Activated naive CD4-positive, alpha-beta T cell treated with anti-CD3 and anti-CD28 coated beads, Interleukin-2, amount 10 ng/mL, durations not matched to agents 7 days and 5 days (primary cell): ENCODE measurements at regions not wholly inside any gene's neighbourhood (a gene's known extent, or its start where the extent isn't known, plus 50 kb on each side); places are given as distances from the start of the nearest gene placed in this dataset.
"Not testable (repeated sequence)": the region's sequence is repeated elsewhere in the genome, so short reads cannot be mapped to it uniquely, and the experiment has no call there.

Experiments
- CTCF ChIA-PET: fragments of 350-600 bp; sonication (Branson Sonifier 250); formaldehyde crosslinking; loops from one replicate; lab custom pipeline; 2021; ENCODE audit warnings: antibody characterized with exemption; lab: Charles Lee
- DNase-seq: peaks from one replicate; pipeline ENCODE4 v3.0.0-alpha.2; 2020
- H3K27ac Mint-ChIP-seq: one replicate; pipeline ENCODE4 v1.8.0; 2021; ENCODE audit warnings: mild to moderate bottlenecking, moderate library complexity, mixed read lengths
- H3K27me3 Mint-ChIP-seq: one replicate; pipeline ENCODE4 v1.8.0; 2021; ENCODE audit warnings: mild to moderate bottlenecking, mixed read lengths
- H3K36me3 Mint-ChIP-seq: one replicate; pipeline ENCODE4 v1.8.0; 2021; ENCODE audit warnings: mixed read lengths
- H3K4me1 Mint-ChIP-seq: one replicate; pipeline ENCODE4 v1.8.0; 2021; ENCODE audit warnings: mixed read lengths
- H3K4me3 Mint-ChIP-seq: one replicate; pipeline ENCODE4 v1.8.0; 2021; ENCODE audit warnings: mild to moderate bottlenecking, moderate library complexity, mixed read lengths
- H3K9me3 Mint-ChIP-seq: one replicate; pipeline ENCODE4 v1.8.0; 2021; ENCODE audit warnings: mixed read lengths

DNA sequence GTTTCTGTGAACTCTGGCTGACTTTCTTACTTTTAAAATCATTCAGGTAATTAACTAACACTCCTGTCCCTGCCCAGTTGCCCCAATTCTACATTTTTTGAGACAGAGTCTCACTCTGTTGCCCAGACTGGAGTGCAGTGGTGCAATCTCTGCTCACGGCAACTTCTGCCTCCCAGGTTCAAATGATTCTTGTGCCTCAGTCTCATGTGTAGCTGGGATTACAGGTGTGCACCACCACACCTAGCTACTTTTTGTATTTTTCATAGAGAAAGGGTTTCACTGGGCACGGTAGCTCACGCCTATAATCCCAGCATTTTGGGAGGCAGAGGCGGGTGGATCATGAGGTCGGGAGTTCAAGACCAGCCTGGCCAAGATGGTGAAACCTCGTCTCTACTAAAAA is 66.2 kb upstream of the MED13 start:
- H3K4me1 Mint-ChIP-seq, H3K36me3 Mint-ChIP-seq, H3K4me3 Mint-ChIP-seq, H3K9me3 Mint-ChIP-seq, DNase-seq, CTCF ChIA-PET, H3K27ac Mint-ChIP-seq: not testable (repeated sequence)
- H3K27me3 Mint-ChIP-seq: peaks cover 23% of the 10 kb centered on the region

- no peak for DNase-seq
- peaks cover 17% of the 10 kb centered on the region for H3K27me3 Mint-ChIP-seq
- no peaks in the 10 kb centered on the region for H3K36me3 Mint-ChIP-seq
- CTCF ChIA-PET: no interaction called here
- no peaks in the 10 kb centered on the region for H3K9me3 Mint-ChIP-seq
- H3K4me3 Mint-ChIP-seq: no peak overlapping the region
- peaks cover 10% of the 10 kb centered on the region for H3K4me1 Mint-ChIP-seq
- no peak overlapping the region for H3K27ac Mint-ChIP-seq
Observed at GRCh38 chr17:62130739-62131138, 65.7 kb upstream of the MED13 start.

- H3K4me3 Mint-ChIP-seq: no peak overlapping the region
- no peaks in the 10 kb centered on the region for H3K36me3 Mint-ChIP-seq
- CTCF ChIA-PET: no interaction called here
- no peak overlapping the region for H3K27ac Mint-ChIP-seq
- H3K27me3 Mint-ChIP-seq: peaks cover 28% of the 10 kb centered on the region
- no peak for DNase-seq
- peaks cover 18% of the 10 kb centered on the region for H3K4me1 Mint-ChIP-seq
- no peaks in the 10 kb centered on the region for H3K9me3 Mint-ChIP-seq
Observed at GRCh38 chr17:62126292-62126691, 61.2 kb upstream of the MED13 start.

DNA sequence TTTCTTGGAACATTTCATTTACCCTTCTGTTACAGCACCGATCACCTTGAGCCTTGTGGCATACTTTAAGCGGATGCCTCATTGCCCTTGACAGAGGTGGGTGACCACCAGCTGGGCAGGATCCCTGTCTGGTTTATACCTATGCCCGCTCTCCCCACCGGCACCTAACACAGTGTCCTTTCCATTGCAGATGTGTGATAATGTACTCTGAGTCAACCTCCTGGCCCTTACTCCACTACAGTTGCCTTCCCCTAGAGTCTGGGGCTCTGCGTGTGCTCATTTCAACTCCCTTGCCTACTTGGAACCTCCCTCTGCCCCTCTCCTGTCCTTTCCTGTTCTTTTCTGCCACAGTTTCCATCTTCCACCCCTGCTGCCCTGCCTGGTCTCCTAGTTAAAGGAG is 60.2 kb upstream of the MED13 start:
- H3K27ac Mint-ChIP-seq: no peak overlapping the region
- no peak overlapping the region for H3K4me3 Mint-ChIP-seq
- H3K27me3 Mint-ChIP-seq: peaks cover 22% of the 10 kb centered on the region
- DNase-seq: no peak
- no peaks in the 10 kb centered on the region for H3K36me3 Mint-ChIP-seq
- CTCF ChIA-PET: no interaction called here
- peaks cover 23% of the 10 kb centered on the region for H3K4me1 Mint-ChIP-seq
- H3K9me3 Mint-ChIP-seq: no peaks in the 10 kb centered on the region

- no peak overlapping the region for H3K27ac Mint-ChIP-seq
- H3K36me3 Mint-ChIP-seq: no peaks in the 10 kb centered on the region
- no peaks in the 10 kb centered on the region for H3K9me3 Mint-ChIP-seq
- H3K27me3 Mint-ChIP-seq: peaks cover 22% of the 10 kb centered on the region
- DNase-seq: no peak
- CTCF ChIA-PET: interaction anchor here (0.6 to 1.6 kb wide), 2 partner anchors 12 kb away, joined by 3 to 7 read pairs; no protein-coding TSS in a partner anchor
- peaks cover 18% of the 10 kb centered on the region for H3K4me1 Mint-ChIP-seq
- H3K4me3 Mint-ChIP-seq: no peak overlapping the region
Observed at GRCh38 chr17:62121025-62121730, 56.1 kb upstream of the MED13 start.

- CTCF ChIA-PET: no interaction called here
- H3K27me3 Mint-ChIP-seq: peaks cover 9% of the 10 kb centered on the region
- no peak overlapping the region for H3K27ac Mint-ChIP-seq
- no peaks in the 10 kb centered on the region for H3K36me3 Mint-ChIP-seq
- H3K9me3 Mint-ChIP-seq: no peaks in the 10 kb centered on the region
- DNase-seq: no peak
- H3K4me3 Mint-ChIP-seq: no peak overlapping the region
- H3K4me1 Mint-ChIP-seq: peaks cover 11% of the 10 kb centered on the region
Observed at GRCh38 chr17:62119373-62119772, 54.3 kb upstream of the MED13 start.
